Choroid plexus epithelial cell (primary cell): ENCODE measurements at regions not wholly inside any gene's neighbourhood (a gene's known extent, or its start where the extent isn't known, plus 50 kb on each side); places are given as distances from the start of the nearest gene placed in this dataset.
"Not testable (repeated sequence)": the region's sequence is repeated elsewhere in the genome, so short reads cannot be mapped to it uniquely, and the experiment has no call there.

ENCODE experiments used
- DNase-seq: peaks from one replicate; pipeline ENCODE4 v3.0.0-alpha.2; 2010; ENCODE audit warnings: low read depth
- H3K4me3 ChIP-seq: 2 replicates; pipeline ENCODE4 v1.5.1; 2011; ENCODE audit warnings: low read depth, mild to moderate bottlenecking, control low read depth, low read length, moderate library complexity
- TF ChIP-seq, protein P1 (sequence below): conservative IDR thresholded peaks from 2 replicates; pipeline ENCODE4 v1.5.1; 2011; ENCODE audit warnings: low read depth, mild to moderate bottlenecking, control low read depth, inconsistent platforms, low read length, moderate library complexity

- DNase-seq = no peak
- TF ChIP-seq, protein P1, sequence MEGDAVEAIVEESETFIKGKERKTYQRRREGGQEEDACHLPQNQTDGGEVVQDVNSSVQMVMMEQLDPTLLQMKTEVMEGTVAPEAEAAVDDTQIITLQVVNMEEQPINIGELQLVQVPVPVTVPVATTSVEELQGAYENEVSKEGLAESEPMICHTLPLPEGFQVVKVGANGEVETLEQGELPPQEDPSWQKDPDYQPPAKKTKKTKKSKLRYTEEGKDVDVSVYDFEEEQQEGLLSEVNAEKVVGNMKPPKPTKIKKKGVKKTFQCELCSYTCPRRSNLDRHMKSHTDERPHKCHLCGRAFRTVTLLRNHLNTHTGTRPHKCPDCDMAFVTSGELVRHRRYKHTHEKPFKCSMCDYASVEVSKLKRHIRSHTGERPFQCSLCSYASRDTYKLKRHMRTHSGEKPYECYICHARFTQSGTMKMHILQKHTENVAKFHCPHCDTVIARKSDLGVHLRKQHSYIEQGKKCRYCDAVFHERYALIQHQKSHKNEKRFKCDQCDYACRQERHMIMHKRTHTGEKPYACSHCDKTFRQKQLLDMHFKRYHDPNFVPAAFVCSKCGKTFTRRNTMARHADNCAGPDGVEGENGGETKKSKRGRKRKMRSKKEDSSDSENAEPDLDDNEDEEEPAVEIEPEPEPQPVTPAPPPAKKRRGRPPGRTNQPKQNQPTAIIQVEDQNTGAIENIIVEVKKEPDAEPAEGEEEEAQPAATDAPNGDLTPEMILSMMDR = no peak
- H3K4me3 ChIP-seq = no peak overlapping the region
Observed at GRCh38 chr1:181314959-181315358, 168.4 kb upstream of the CACNA1E start.

GRCh38 chr1:181317261-181317930, 165.9 kb upstream of the CACNA1E start:
- DNase-seq = no peak
- TF ChIP-seq, protein P1 = no peak
- H3K4me3 ChIP-seq = no peak overlapping the region

DNA sequence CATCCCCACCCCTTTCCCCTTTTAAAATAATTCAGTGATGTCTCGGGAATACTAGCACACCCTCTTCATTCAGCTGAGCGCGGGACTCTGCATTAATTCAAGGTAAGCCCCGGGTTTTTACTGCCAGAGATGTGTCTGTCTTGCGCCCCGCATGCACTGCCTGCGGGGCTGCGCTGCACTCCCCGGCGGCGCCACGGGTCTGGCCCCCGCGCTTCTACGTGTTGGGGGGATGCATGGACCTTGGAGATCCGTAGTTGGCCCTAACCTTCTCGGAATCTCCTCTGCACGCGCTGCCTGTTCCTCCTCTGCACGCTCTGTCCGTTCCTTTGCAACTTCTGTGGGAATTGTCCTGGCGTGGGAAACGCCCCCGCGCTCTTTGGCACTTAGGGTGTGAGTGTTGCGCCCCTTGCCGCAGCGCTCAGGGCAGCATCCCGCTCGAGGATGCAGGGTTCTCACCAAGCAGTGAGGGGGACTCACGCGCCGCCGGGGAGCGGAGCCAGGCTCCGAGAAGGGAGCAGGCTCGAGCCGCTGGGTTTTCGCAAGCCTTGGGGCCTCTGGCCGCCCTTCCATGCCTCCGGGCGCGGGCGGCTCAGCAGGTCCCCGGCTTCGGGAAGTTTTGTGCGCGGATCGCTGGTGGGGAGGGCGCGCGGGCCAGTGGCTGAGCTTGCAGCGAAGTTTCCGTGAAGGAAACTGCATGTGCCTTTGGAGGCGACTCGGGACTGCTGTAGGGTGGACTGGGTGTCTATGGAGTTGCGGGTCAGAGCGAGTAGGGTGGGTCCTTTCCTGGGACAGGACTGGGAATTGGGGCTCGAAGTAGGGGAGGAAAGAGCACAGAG, 165.1 kb upstream of the CACNA1E start:
- TF ChIP-seq, protein P1 = no peak
- DNase-seq = no peak
- no peak overlapping the region for H3K4me3 ChIP-seq

DNA sequence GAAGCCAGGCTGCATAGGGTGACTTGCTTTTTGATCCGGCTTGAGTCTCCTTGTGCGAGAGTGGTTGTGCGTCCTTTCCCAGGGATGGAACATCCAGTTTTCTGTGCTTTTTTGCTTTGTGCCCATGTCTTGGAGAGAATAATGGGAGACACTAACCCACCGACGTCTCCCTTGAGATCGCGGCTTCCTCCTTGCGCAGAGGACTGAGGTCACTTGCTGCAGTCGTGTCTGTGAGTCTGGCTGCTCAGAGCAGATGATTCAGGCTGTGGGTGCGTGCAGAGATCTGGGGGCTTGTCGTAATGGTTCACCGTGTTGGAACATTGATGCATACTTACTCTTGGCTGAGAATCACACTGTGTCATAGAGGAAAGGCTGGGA, 164.5 kb upstream of the CACNA1E start:
- no peak overlapping the region for H3K4me3 ChIP-seq
- TF ChIP-seq, protein P1 = no peak
- no peak for DNase-seq

DNA sequence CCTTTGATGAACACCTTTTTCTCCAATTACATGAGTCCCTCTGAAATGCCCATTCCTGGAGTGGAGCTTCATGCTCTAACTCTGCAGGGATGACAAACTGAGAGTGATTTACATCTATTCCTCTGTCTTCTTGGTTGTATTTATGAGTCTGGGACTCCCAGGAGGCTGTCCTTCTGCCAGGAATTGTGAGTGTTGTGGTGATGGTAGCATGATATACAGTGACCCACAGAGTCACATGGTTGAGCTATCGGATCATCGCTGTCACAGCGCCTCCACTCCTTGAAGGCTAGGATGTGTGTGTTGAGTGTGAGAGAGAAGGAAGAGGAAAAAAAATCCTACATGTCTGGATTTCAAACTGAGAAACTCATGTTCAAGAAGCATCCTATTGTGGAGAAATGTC, 163.4 kb upstream of the CACNA1E start:
- no peak overlapping the region for H3K4me3 ChIP-seq
- no peak for DNase-seq
- TF ChIP-seq, protein P1 = no peak

DNA sequence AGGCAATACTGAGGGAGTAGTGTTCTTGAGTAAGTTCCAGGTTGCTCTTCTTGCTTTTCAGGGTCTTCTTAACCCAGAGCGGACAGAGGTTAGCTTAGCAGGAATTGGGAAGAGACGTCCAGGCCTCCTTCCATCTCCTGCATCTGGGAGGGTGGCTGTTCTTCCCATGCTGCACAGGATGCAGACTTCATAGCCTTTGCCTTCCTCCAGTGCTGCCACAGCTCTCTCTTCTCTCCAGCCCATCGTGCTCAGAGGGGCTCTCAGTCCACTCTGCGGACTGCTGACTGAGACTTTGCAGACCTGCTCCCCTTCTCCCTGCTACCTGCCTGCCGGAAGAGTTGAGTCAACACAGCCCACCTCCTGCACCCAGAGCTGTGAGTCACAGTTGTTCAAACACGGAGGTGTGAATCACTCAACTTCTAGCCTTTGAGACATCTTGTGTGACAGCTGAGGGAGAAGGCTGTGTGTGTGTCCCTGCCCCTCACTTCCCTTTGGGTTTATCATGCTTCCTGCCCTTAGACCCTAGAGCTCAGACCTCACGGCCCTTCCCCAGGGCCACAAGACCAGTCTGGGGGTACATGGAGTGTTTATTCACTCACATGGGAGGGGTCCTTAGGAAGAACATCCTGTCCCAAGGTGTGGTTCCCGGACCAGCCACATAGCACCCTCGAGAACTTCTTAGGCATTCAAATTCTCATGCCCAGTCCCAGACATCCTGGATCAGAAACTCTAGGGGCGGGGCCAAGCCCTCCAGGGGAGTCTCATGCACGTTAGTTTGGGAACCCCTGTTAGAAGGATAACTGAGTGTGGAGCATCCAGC, 158.3 kb upstream of the CACNA1E start:
- H3K4me3 ChIP-seq = no peak overlapping the region
- DNase-seq = no peak
- TF ChIP-seq, protein P1 = no peak

DNA sequence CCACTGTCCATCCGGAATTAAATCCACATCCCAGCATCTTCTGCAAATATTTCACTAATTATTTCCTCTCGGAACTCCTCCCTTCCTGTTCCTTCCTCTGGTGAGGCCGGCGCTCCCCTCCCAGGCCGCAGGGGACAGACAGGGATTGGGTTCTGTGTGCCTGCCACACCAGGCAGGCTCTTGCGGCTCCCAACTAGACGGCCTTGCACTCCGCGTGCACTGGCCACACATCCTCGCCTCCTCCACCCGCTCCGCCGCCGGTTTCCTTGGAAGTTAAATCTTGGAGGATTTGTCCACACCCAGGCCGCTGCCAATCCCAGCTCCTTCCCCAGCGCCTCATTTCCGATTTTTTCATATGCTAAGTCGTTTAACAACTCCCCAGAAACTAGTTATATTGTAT, 157.6 kb upstream of the CACNA1E start:
- H3K4me3 ChIP-seq, DNase-seq: not testable (repeated sequence)
